HEK293 (cell line): ENCODE measurements at regions not wholly inside any gene's neighbourhood (a gene's known extent, or its start where the extent isn't known, plus 50 kb on each side); places are given as distances from the start of the nearest gene placed in this dataset.
A peak's percentile ranks its signal among the peaks of the same experiment; 100 is the strongest.

Experiments
- CTCF ChIA-PET: fragments of 350-600 bp; formaldehyde crosslinking; extraction: SDS; loops from one replicate; lab custom pipeline; 2021; ENCODE audit warnings: antibody characterized with exemption; lab: Yijun Ruan, JAX
- POLR2A ChIA-PET: fragments of 300-600 bp; formaldehyde crosslinking; extraction: SDS; loops from one replicate; lab custom pipeline; 2020; ENCODE audit warnings: antibody characterized with exemption, inconsistent platforms; lab: Yijun Ruan, JAX
- H3K27ac ChIP-seq: fragments of 200-500 bp; sonication (Bioruptor generic); 2 replicates; pipeline ENCODE4 v1.5.1; 2014; ENCODE audit warnings: low read depth, low read length, control low read depth, inconsistent platforms; ENCODE audit errors: extremely low read depth
- H3K36me3 ChIP-seq, 2 experiments: fragments of 200-500 bp in 1 of 2; sonication (Bioruptor generic) in 1 of 2; 1 replicate in 1 of 2; 2 replicates in 1 of 2; pipeline ENCODE4 v1.5.1; 2014 to 2017; ENCODE audit warnings: inconsistent platforms in 2 of 2, low read length in 2 of 2; ENCODE audit not compliant: control insufficient read depth in 2 of 2, insufficient read depth in 1 of 2
- H3K4me1 ChIP-seq: fragments of 200-500 bp; sonication (Bioruptor generic); 2 replicates; pipeline ENCODE4 v1.5.1; 2014; ENCODE audit warnings: mild to moderate bottlenecking, low read length, inconsistent platforms; ENCODE audit not compliant: control insufficient read depth, insufficient read depth
- H3K4me3 ChIP-seq: 2 replicates; pipeline ENCODE4 v1.5.1; 2011; ENCODE audit warnings: low read depth, mild to moderate bottlenecking, control low read depth, low read length, moderate library complexity
- H3K9me3 ChIP-seq: fragments of 200-500 bp; sonication (Bioruptor generic); 2 replicates; pipeline ENCODE4 v1.5.1; 2014; ENCODE audit warnings: low read depth, low read length, inconsistent platforms; ENCODE audit not compliant: control insufficient read depth, insufficient read depth
- FEZF1 ChIP-seq: fragments of 450-650 bp; formaldehyde crosslinking; IDR thresholded peaks from 2 replicates; pipeline ENCODE4 v1.5.1; 2016; ENCODE audit warnings: missing biosample characterization, missing genetic modification characterization
- GLI4 ChIP-seq: fragments of 450-650 bp; formaldehyde crosslinking; IDR thresholded peaks from 2 replicates; pipeline ENCODE4 v1.5.1; 2016; ENCODE audit warnings: missing biosample characterization, missing genetic modification characterization
- KLF1 ChIP-seq: fragments of 450-650 bp; formaldehyde crosslinking; IDR thresholded peaks from 2 replicates; pipeline ENCODE4 v1.5.1; 2016; ENCODE audit warnings: missing biosample characterization, missing genetic modification characterization
- ZNF114 ChIP-seq: fragments of 450-650 bp; formaldehyde crosslinking; IDR thresholded peaks from 2 replicates; pipeline ENCODE4 v1.5.0; 2017; ENCODE audit warnings: missing biosample characterization, missing genetic modification characterization
- ZNF132 ChIP-seq: fragments of 450-650 bp; formaldehyde crosslinking; IDR thresholded peaks from 2 replicates; pipeline ENCODE4 v1.5.1; 2017; ENCODE audit warnings: missing biosample characterization, missing genetic modification characterization, borderline replicate concordance
- ZNF404 ChIP-seq: fragments of 450-650 bp; formaldehyde crosslinking; IDR thresholded peaks from 2 replicates; pipeline ENCODE4 v1.5.1; 2017; ENCODE audit warnings: missing biosample characterization, missing genetic modification characterization
- ZNF654 ChIP-seq: fragments of 450-650 bp; formaldehyde crosslinking; IDR thresholded peaks from 2 replicates; pipeline ENCODE4 v1.5.1; 2016; ENCODE audit warnings: low read depth, missing biosample characterization, missing genetic modification characterization
- TF ChIP-seq, protein P1 (sequence below): fragments of 450-650 bp; formaldehyde crosslinking; IDR thresholded peaks from 2 replicates; pipeline ENCODE4 v1.5.1; 2016; ENCODE audit warnings: missing biosample characterization, missing genetic modification characterization
- TF ChIP-seq, protein P2 (sequence below): fragments of 450-650 bp; formaldehyde crosslinking; IDR thresholded peaks from 2 replicates; pipeline ENCODE4 v1.5.1; 2016; ENCODE audit warnings: missing biosample characterization, missing genetic modification characterization
- TF ChIP-seq, protein P3 (sequence below): fragments of 450-650 bp; formaldehyde crosslinking; IDR thresholded peaks from 2 replicates; pipeline ENCODE4 v1.5.1; 2016; ENCODE audit warnings: missing biosample characterization, missing genetic modification characterization, borderline replicate concordance
- TF ChIP-seq, protein P4 (sequence below): fragments of 450-650 bp; formaldehyde crosslinking; IDR thresholded peaks from 2 replicates; pipeline ENCODE4 v1.5.1; 2017; ENCODE audit warnings: missing biosample characterization, missing genetic modification characterization
- TF ChIP-seq, protein P5 (sequence below): fragments of 450-650 bp; formaldehyde crosslinking; IDR thresholded peaks from 2 replicates; pipeline ENCODE4 v1.5.1; 2016; ENCODE audit warnings: missing biosample characterization, missing genetic modification characterization

DNA sequence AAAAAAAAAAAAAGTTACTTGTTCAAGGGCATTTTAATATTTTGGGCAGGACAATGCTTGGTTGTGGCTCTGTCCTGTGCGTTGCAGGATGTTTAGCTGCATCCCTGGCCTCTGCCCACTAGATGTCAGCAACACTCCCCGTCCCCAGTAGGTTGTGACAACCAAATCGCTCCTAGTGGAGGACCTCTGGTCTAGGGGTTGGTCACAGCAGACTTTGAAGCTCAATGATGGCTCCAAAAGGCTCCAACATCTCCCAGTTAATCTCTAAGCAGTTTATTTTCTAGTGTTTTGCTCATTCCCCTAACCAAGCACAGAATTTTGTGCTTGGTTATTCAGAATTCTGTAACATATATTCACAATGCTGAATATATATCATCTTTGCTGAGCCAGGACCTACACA, 67.0 kb downstream of the CHRNA1 start:
- H3K9me3 ChIP-seq: no peaks in the 10 kb centered on the region
- no peaks in the 10 kb centered on the region for H3K36me3 ChIP-seq
- H3K4me1 ChIP-seq: no peaks in the 10 kb centered on the region
- no peak overlapping the region for H3K4me3 ChIP-seq
- no peak overlapping the region for H3K27ac ChIP-seq
- no peak for TF ChIP-seq ZNF404 (tag by site-specific recombination)
- TF ChIP-seq, protein P1, sequence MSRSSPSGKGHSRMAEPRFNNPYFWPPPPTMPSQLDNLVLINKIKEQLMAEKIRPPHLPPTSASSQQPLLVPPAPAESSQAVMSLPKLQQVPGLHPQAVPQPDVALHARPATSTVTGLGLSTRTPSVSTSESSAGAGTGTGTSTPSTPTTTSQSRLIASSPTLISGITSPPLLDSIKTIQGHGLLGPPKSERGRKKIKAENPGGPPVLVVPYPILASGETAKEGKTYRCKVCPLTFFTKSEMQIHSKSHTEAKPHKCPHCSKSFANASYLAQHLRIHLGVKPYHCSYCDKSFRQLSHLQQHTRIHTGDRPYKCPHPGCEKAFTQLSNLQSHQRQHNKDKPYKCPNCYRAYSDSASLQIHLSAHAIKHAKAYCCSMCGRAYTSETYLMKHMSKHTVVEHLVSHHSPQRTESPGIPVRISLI (tag by site-specific recombination): no peak
- TF ChIP-seq, protein P2, sequence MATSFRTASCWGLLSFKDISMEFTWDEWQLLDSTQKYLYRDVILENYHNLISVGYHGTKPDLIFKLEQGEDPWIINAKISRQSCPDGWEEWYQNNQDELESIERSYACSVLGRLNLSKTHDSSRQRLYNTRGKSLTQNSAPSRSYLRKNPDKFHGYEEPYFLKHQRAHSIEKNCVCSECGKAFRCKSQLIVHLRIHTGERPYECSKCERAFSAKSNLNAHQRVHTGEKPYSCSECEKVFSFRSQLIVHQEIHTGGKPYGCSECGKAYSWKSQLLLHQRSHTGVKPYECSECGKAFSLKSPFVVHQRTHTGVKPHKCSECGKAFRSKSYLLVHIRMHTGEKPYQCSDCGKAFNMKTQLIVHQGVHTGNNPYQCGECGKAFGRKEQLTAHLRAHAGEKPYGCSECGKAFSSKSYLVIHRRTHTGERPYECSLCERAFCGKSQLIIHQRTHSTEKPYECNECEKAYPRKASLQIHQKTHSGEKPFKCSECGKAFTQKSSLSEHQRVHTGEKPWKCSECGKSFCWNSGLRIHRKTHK (tag by site-specific recombination): no peak
- TF ChIP-seq ZNF654 (tag by site-specific recombination): peak; percentile 75
- TF ChIP-seq GLI4 (tag by site-specific recombination): no peak
- no peak for TF ChIP-seq ZNF132
- TF ChIP-seq KLF1 (tag by site-specific recombination): no peak
- TF ChIP-seq, protein P3, sequence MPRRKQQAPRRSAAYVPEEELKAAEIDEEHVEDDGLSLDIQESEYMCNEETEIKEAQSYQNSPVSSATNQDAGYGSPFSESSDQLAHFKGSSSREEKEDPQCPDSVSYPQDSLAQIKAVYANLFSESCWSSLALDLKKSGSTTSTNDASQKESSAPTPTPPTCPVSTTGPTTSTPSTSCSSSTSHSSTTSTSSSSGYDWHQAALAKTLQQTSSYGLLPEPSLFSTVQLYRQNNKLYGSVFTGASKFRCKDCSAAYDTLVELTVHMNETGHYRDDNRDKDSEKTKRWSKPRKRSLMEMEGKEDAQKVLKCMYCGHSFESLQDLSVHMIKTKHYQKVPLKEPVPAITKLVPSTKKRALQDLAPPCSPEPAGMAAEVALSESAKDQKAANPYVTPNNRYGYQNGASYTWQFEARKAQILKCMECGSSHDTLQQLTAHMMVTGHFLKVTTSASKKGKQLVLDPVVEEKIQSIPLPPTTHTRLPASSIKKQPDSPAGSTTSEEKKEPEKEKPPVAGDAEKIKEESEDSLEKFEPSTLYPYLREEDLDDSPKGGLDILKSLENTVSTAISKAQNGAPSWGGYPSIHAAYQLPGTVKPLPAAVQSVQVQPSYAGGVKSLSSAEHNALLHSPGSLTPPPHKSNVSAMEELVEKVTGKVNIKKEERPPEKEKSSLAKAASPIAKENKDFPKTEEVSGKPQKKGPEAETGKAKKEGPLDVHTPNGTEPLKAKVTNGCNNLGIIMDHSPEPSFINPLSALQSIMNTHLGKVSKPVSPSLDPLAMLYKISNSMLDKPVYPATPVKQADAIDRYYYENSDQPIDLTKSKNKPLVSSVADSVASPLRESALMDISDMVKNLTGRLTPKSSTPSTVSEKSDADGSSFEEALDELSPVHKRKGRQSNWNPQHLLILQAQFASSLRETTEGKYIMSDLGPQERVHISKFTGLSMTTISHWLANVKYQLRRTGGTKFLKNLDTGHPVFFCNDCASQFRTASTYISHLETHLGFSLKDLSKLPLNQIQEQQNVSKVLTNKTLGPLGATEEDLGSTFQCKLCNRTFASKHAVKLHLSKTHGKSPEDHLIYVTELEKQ (tag by site-specific recombination): no peak
- TF ChIP-seq FEZF1 (tag by site-specific recombination): no peak
- TF ChIP-seq, protein P4, sequence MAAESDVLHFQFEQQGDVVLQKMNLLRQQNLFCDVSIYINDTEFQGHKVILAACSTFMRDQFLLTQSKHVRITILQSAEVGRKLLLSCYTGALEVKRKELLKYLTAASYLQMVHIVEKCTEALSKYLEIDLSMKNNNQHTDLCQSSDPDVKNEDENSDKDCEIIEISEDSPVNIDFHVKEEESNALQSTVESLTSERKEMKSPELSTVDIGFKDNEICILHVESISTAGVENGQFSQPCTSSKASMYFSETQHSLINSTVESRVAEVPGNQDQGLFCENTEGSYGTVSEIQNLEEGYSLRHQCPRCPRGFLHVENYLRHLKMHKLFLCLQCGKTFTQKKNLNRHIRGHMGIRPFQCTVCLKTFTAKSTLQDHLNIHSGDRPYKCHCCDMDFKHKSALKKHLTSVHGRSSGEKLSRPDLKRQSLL (tag by site-specific recombination): peak; percentile 92
- TF ChIP-seq, protein P5, sequence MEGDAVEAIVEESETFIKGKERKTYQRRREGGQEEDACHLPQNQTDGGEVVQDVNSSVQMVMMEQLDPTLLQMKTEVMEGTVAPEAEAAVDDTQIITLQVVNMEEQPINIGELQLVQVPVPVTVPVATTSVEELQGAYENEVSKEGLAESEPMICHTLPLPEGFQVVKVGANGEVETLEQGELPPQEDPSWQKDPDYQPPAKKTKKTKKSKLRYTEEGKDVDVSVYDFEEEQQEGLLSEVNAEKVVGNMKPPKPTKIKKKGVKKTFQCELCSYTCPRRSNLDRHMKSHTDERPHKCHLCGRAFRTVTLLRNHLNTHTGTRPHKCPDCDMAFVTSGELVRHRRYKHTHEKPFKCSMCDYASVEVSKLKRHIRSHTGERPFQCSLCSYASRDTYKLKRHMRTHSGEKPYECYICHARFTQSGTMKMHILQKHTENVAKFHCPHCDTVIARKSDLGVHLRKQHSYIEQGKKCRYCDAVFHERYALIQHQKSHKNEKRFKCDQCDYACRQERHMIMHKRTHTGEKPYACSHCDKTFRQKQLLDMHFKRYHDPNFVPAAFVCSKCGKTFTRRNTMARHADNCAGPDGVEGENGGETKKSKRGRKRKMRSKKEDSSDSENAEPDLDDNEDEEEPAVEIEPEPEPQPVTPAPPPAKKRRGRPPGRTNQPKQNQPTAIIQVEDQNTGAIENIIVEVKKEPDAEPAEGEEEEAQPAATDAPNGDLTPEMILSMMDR (tag by site-specific recombination): peak; percentile 74
- ChIA-PET POLR2A (no interaction called here), CTCF (interaction anchor here (0.6 to 7.6 kb wide), 39 partner anchors 10 to 1748 kb away, joined by 3 to 93 read pairs (median 4); partner anchors contain the start of gene WIPF1)

DNA sequence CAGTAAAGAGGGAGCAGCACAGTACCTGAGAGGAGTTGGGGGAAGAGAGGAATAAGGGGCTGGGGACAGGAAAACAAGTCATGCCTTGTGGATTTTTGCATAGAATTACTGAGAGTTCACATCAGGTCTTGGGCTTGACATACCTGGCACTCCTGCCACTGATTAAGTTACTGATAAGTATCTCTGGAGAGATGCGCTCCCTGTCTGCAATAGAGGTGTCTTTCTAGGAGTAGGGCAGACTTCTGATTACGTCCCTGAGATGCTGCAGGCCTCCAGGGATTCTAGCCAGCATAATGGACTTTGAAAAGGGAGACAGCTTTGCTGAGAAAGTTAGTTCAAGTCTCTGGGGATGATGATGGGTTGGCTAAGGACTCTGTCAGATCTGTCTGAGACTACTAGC, 69.4 kb downstream of the CHRNA1 start:
- TF ChIP-seq ZNF114 (tag by site-specific recombination): no peak
- Histone ChIP-seq H3K4me3 (no peak overlapping the region), H3K36me3 (no peaks in the 10 kb centered on the region), H3K27ac (no peak overlapping the region), H3K9me3 (no peaks in the 10 kb centered on the region), H3K4me1 (no peaks in the 10 kb centered on the region)
- ChIA-PET CTCF (interaction anchor here (0.6 to 7.6 kb wide), 8 partner anchors 8 to 232 kb away, joined by 3 to 93 read pairs (median 4); no protein-coding TSS in a partner anchor), POLR2A (no interaction called here)
